Mesendoderm (in vitro differentiated cells): ENCODE measurements at regions not wholly inside any gene's neighbourhood (a gene's known extent, or its start where the extent isn't known, plus 50 kb on each side); places are given as distances from the start of the nearest gene placed in this dataset.

Source experiments
- DNase-seq: peaks from one replicate; pipeline ENCODE4 v3.0.0; 2013
- H2AK5ac ChIP-seq: 2 replicates; pipeline ENCODE4 v1.6.1; 2013; ENCODE audit warnings: low read length, inconsistent platforms
- H2BK120ac ChIP-seq: 2 replicates; pipeline ENCODE4 v1.6.1; 2013; ENCODE audit warnings: low read depth, mild to moderate bottlenecking, low read length, moderate library complexity, mixed read lengths
- H2BK15ac ChIP-seq: replicated peaks from 2 replicates; pipeline ENCODE4 v1.6.1; 2013; ENCODE audit warnings: low read depth, mild to moderate bottlenecking, moderate library complexity
- H2BK5ac ChIP-seq: 2 replicates; pipeline ENCODE4 v1.6.1; 2013; ENCODE audit warnings: low read length, inconsistent platforms
- H3K18ac ChIP-seq: 2 replicates; pipeline ENCODE4 v1.6.1; 2013; ENCODE audit warnings: mild to moderate bottlenecking, low read length, mixed read lengths
- H3K23ac ChIP-seq: one replicate; pipeline ENCODE4 v1.6.1; 2013; ENCODE audit warnings: low read length
- H3K27ac ChIP-seq: 2 replicates; pipeline ENCODE4 v1.5.1; 2013; ENCODE audit warnings: low read depth, mild to moderate bottlenecking, inconsistent platforms, low read length, moderate library complexity
- H3K27me3 ChIP-seq: 2 replicates; pipeline ENCODE4 v1.6.1; 2013; ENCODE audit warnings: low read length, control low read depth, mild to moderate bottlenecking, inconsistent platforms; ENCODE audit not compliant: insufficient read depth, poor library complexity
- H3K36me3 ChIP-seq: 2 replicates; pipeline ENCODE4 v1.6.1; 2013; ENCODE audit warnings: low read length, inconsistent platforms; ENCODE audit not compliant: control insufficient read depth, insufficient read depth
- H3K4ac ChIP-seq: one replicate; pipeline ENCODE4 v1.6.1; 2013; ENCODE audit warnings: low read depth, mild to moderate bottlenecking, low read length, moderate library complexity
- H3K4me1 ChIP-seq: 2 replicates; pipeline ENCODE4 v1.6.1; 2013; ENCODE audit warnings: low read depth, low read length, inconsistent platforms; ENCODE audit not compliant: control insufficient read depth
- H3K4me2 ChIP-seq: 2 replicates; pipeline ENCODE4 v1.6.1; 2013; ENCODE audit warnings: low read length
- H3K4me3 ChIP-seq: 2 replicates; pipeline ENCODE4 v1.5.1; 2013; ENCODE audit warnings: mild to moderate bottlenecking, low read length
- H3K56ac ChIP-seq: one replicate; pipeline ENCODE4 v1.6.1; 2013; ENCODE audit warnings: low read length
- H3K79me1 ChIP-seq: 2 replicates; pipeline ENCODE4 v1.6.1; 2013; ENCODE audit warnings: low read length, inconsistent platforms
- H3K79me2 ChIP-seq: 2 replicates; pipeline ENCODE4 v1.6.1; 2013; ENCODE audit warnings: mild to moderate bottlenecking, low read length; ENCODE audit not compliant: control insufficient read depth, insufficient read depth
- H3K9ac ChIP-seq: 2 replicates; pipeline ENCODE4 v1.6.1; 2013; ENCODE audit warnings: low read length, inconsistent platforms
- H4K5ac ChIP-seq: one replicate; pipeline ENCODE4 v1.6.1; 2013; ENCODE audit warnings: low read length
- H4K8ac ChIP-seq: one replicate; pipeline ENCODE4 v1.6.1; 2013; ENCODE audit warnings: low read depth, mild to moderate bottlenecking, control low read depth, low read length, moderate library complexity
- WGBS: extraction: QIAGEN DNeasy Blood & Tissue Kit; methylation state at CpG from one replicate; pipeline ENCODE4 v1.1.7; 2013; ENCODE audit warnings: low lambda C conversion rate, missing lambda C conversion rate; ENCODE audit not compliant: insufficient coverage; ENCODE audit errors: extremely low coverage; 5-methylcytosine and 5-hydroxymethylcytosine counted together

GRCh38 chr1:55374801-55375616, 159.8 kb upstream of the USP24 start:
- no peaks in the 10 kb centered on the region for H3K79me1 ChIP-seq
- H3K27me3 ChIP-seq = no peaks in the 10 kb centered on the region
- no peak overlapping the region for H3K56ac ChIP-seq
- H3K18ac ChIP-seq = no peak overlapping the region
- H2AK5ac ChIP-seq = no peak overlapping the region
- no peaks in the 10 kb centered on the region for H3K36me3 ChIP-seq
- no peak overlapping the region for H3K4me3 ChIP-seq
- H4K8ac ChIP-seq = no peak overlapping the region
- no peaks in the 10 kb centered on the region for H3K4me1 ChIP-seq
- no peak overlapping the region for H3K9ac ChIP-seq
- no peak overlapping the region for H2BK15ac ChIP-seq
- no peak overlapping the region for H2BK120ac ChIP-seq
- H4K5ac ChIP-seq = no peak overlapping the region
- no peaks in the 10 kb centered on the region for H3K79me2 ChIP-seq
- no CpG with 5 or more reads among the region's 14 CpGs for WGBS
- H3K27ac ChIP-seq = no peak overlapping the region
- H2BK5ac ChIP-seq = no peak overlapping the region
- H3K23ac ChIP-seq = no peak overlapping the region
- no peak for DNase-seq
- no peak overlapping the region for H3K4me2 ChIP-seq
- H3K4ac ChIP-seq = no peak overlapping the region

GRCh38 chr1:55374216-55374615, 159.1 kb upstream of the USP24 start:
- Histone ChIP-seq H3K79me2 (no peaks in the 10 kb centered on the region), H3K9ac (no peak overlapping the region), H2BK120ac (no peak overlapping the region), H3K4me3 (no peak overlapping the region), H2AK5ac (no peak overlapping the region), H4K8ac (no peak overlapping the region), H3K4me2 (no peak overlapping the region), H3K4me1 (no peaks in the 10 kb centered on the region), H3K79me1 (no peaks in the 10 kb centered on the region), H2BK15ac (no peak overlapping the region), H3K18ac (no peak overlapping the region), H3K56ac (no peak overlapping the region), H3K36me3 (no peaks in the 10 kb centered on the region), H4K5ac (no peak overlapping the region), H3K4ac (no peak overlapping the region), H3K23ac (no peak overlapping the region), H3K27me3 (no peaks in the 10 kb centered on the region), H3K27ac (no peak overlapping the region), H2BK5ac (no peak overlapping the region)
- no peak for DNase-seq
- no CpG with 5 or more reads among the region's 1 CpG for WGBS

DNA sequence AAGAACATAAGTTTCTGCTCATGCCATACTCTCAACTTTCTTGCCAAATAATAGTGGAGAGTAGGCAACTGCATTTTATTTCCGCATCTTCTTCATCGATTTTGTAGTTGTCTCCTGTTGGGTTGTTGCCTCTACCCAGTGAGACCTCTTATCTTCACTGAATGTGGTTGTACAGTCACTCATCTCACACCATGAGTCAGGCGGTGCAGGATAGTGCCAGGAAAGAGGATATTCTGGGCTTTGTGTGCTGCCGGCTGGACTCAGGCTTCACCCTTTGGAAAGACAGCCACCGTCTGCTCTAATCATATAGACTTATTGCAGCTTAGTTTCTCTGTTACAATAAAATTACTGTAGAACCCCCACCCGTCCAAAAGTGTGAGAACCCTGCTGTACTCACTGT, 154.3 kb upstream of the USP24 start:
- no peak overlapping the region for H3K18ac ChIP-seq
- DNase-seq = no peak
- no peak overlapping the region for H3K4me2 ChIP-seq
- H3K79me1 ChIP-seq = no peaks in the 10 kb centered on the region
- no peak overlapping the region for H3K23ac ChIP-seq
- H2BK120ac ChIP-seq = no peak overlapping the region
- H4K5ac ChIP-seq = no peak overlapping the region
- no peaks in the 10 kb centered on the region for H3K79me2 ChIP-seq
- H3K9ac ChIP-seq = no peak overlapping the region
- no peak overlapping the region for H3K27ac ChIP-seq
- no peak overlapping the region for H2BK15ac ChIP-seq
- H3K4ac ChIP-seq = no peak overlapping the region
- no peaks in the 10 kb centered on the region for H3K27me3 ChIP-seq
- H2BK5ac ChIP-seq = no peak overlapping the region
- no peak overlapping the region for H3K56ac ChIP-seq
- H4K8ac ChIP-seq = no peak overlapping the region
- WGBS = no CpG with 5 or more reads among the region's 6 CpGs
- H2AK5ac ChIP-seq = no peak overlapping the region
- H3K4me1 ChIP-seq = no peaks in the 10 kb centered on the region
- no peaks in the 10 kb centered on the region for H3K36me3 ChIP-seq
- no peak overlapping the region for H3K4me3 ChIP-seq

GRCh38 chr1:55368698-55369097, 153.5 kb upstream of the USP24 start:
- no peak overlapping the region for H3K23ac ChIP-seq
- no peaks in the 10 kb centered on the region for H3K79me1 ChIP-seq
- no peak overlapping the region for H2BK15ac ChIP-seq
- no peaks in the 10 kb centered on the region for H3K79me2 ChIP-seq
- no peak overlapping the region for H4K5ac ChIP-seq
- no peak overlapping the region for H3K9ac ChIP-seq
- no peak overlapping the region for H3K4me3 ChIP-seq
- H2BK120ac ChIP-seq = no peak overlapping the region
- no peak for DNase-seq
- no peaks in the 10 kb centered on the region for H3K4me1 ChIP-seq
- no CpG with 5 or more reads among the region's 3 CpGs for WGBS
- H3K36me3 ChIP-seq = no peaks in the 10 kb centered on the region
- no peak overlapping the region for H3K27ac ChIP-seq
- H3K18ac ChIP-seq = no peak overlapping the region
- H3K4me2 ChIP-seq = no peak overlapping the region
- no peak overlapping the region for H3K4ac ChIP-seq
- no peak overlapping the region for H2BK5ac ChIP-seq
- H4K8ac ChIP-seq = no peak overlapping the region
- H3K27me3 ChIP-seq = no peaks in the 10 kb centered on the region
- H3K56ac ChIP-seq = no peak overlapping the region
- H2AK5ac ChIP-seq = no peak overlapping the region

DNA sequence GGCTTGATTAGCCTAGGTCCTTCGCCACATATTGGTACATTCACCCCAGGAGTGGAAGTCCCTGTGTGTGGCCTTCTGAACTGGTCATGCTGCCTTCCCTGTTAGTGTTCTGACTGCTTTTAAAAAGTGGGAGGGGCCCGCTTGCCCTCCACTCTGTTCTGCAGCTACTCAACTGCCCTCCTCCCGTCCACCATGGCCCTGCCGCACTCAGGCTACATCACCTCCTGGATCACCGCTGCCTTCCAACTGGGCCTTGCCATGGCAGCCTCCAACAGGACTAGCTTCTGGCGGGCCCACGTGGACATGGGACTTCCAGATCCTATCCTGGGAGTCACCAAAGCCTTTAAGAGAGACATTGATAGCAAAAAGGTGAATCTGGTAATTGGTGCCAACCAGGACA, 152.1 kb upstream of the USP24 start:
- no peak overlapping the region for H2BK120ac ChIP-seq
- H2BK15ac ChIP-seq = no peak overlapping the region
- no peaks in the 10 kb centered on the region for H3K4me1 ChIP-seq
- no peak overlapping the region for H2AK5ac ChIP-seq
- H3K79me1 ChIP-seq = no peaks in the 10 kb centered on the region
- H3K4me3 ChIP-seq = no peak overlapping the region
- H4K5ac ChIP-seq = no peak overlapping the region
- H3K4me2 ChIP-seq = no peak overlapping the region
- H3K18ac ChIP-seq = no peak overlapping the region
- H4K8ac ChIP-seq = no peak overlapping the region
- no peaks in the 10 kb centered on the region for H3K36me3 ChIP-seq
- H2BK5ac ChIP-seq = no peak overlapping the region
- no peak overlapping the region for H3K9ac ChIP-seq
- no peak overlapping the region for H3K23ac ChIP-seq
- DNase-seq = no peak
- no peaks in the 10 kb centered on the region for H3K79me2 ChIP-seq
- H3K27me3 ChIP-seq = no peaks in the 10 kb centered on the region
- no CpG with 5 or more reads among the region's 7 CpGs for WGBS
- no peak overlapping the region for H3K4ac ChIP-seq
- H3K27ac ChIP-seq = no peak overlapping the region
- no peak overlapping the region for H3K56ac ChIP-seq

DNA sequence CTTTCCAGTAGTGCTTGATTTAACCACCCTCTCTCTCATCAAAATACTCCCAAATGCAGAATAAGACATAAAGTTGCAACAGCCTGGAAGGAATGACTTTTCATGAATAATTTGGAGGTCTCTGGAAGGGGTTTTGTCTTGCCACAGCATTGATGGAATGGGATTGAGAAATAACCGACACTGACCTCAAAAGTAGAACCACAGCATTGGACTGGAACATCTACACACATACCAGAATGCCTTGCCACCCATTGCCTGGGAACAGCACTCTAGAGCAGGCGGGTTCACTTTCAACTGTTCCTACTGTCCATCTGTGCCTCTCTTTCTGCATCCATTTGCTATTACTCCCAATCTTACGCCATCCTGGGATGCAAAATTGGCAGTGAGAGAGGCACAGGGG, 149.1 kb upstream of the USP24 start:
- WGBS = no CpG with 5 or more reads among the region's 3 CpGs
- Histone ChIP-seq H3K36me3 (no peaks in the 10 kb centered on the region), H3K18ac (no peak overlapping the region), H3K4me1 (no peaks in the 10 kb centered on the region), H4K8ac (no peak overlapping the region), H3K9ac (no peak overlapping the region), H3K4me2 (no peak overlapping the region), H3K56ac (no peak overlapping the region), H4K5ac (no peak overlapping the region), H3K79me2 (no peaks in the 10 kb centered on the region), H3K23ac (no peak overlapping the region), H3K27ac (no peak overlapping the region), H2BK5ac (no peak overlapping the region), H2BK15ac (no peak overlapping the region), H2AK5ac (no peak overlapping the region), H3K27me3 (no peaks in the 10 kb centered on the region), H3K4ac (no peak overlapping the region), H3K79me1 (no peaks in the 10 kb centered on the region), H3K4me3 (no peak overlapping the region), H2BK120ac (no peak overlapping the region)
- no peak for DNase-seq
